ENCODE measurements at regions not wholly inside any gene's neighbourhood (a gene's known extent, or its start where the extent isn't known, plus 50 kb on each side); places are given as distances from the start of the nearest gene placed in this dataset.

GRCh38 chr7:19400758-19401254 is 255.6 kb upstream of the FERD3L start:
- Histone ChIP-seq H3K14ac (replicated peaks; ENCODE audit: low read depth, low read length) (no peak overlapping the region), H2BK5ac (ENCODE audit: low read depth, low read length, poor library complexity, severe bottlenecking) (no peak overlapping the region), H3K4me3 (ENCODE audit: insufficient read depth, low read depth, low read length) (no peak overlapping the region), H2BK120ac (ENCODE audit: low read depth, low read length) (no peak overlapping the region), H2AFZ (replicated peaks; ENCODE audit: low read length, poor library complexity) (no peak overlapping the region), H3K36me3 (ENCODE audit: control insufficient read depth, insufficient read depth, low read length) (no peaks in the 10 kb centered on the region), H4K91ac (ENCODE audit: insufficient read depth, low read depth, low read length) (no peak overlapping the region), H3K27ac (ENCODE audit: insufficient read depth, low read length) (no peak overlapping the region), H3K9me1 (ENCODE audit: insufficient read depth, low read length) (no peaks in the 10 kb centered on the region), H3K79me1 (ENCODE audit: low read depth in 1 of 2, low read length in 2 of 2) (no peaks in the 10 kb centered on the region), H3K27me3 (ENCODE audit: control insufficient read depth, insufficient read depth, low read length) (no peaks in the 10 kb centered on the region), H3K4ac (ENCODE audit: low read depth, low read length) (no peak overlapping the region; the same call in 1 of the 2 replicates), H4K5ac (ENCODE audit: low read depth, low read length) (no peak overlapping the region), H3K4me2 (ENCODE audit: low read depth, low read length) (no peak overlapping the region), H3K23ac (ENCODE audit: low read depth, low read length) (no peak overlapping the region), H2AK9ac (replicated peaks; ENCODE audit: low read depth, low read length, poor library complexity) (no peak overlapping the region), H2AK5ac (ENCODE audit: low read depth, low read length) (no peak overlapping the region), H2BK15ac (ENCODE audit: low read depth, low read length) (no peak overlapping the region), H4K20me1 (ENCODE audit: insufficient read depth, low read length) (no peaks in the 10 kb centered on the region), H3K4me1 (ENCODE audit: control insufficient read depth, insufficient read depth, low read length) (peaks cover 1% of the 10 kb centered on the region), H3K18ac (ENCODE audit: low read depth, low read length) (peak overlapping the region; percentile 41; the same call in 1 of the 2 replicates), H4K8ac (ENCODE audit: low read depth in 2 of 2, low read length in 2 of 2) (no peak overlapping the region), H3K9ac (ENCODE audit: low read depth, low read length) (no peak overlapping the region), H3K9me3 (ENCODE audit: control insufficient read depth, insufficient read depth, low read length) (no peaks in the 10 kb centered on the region), H3K56ac (ENCODE audit: extremely low read depth, insufficient read depth, low read length) (no peak overlapping the region), H2BK20ac (ENCODE audit: low read depth, low read length) (no peak overlapping the region)
- DNase-seq (no peak), ATAC-seq (ENCODE audit: low read depth) (no peak)
- in situ Hi-C loops (cut with MboI; ENCODE audit: low sequenced_read_pairs) (no loop called here), intact Hi-C loops (cut with micrococcal nuclease) (loop anchor here (5.0 kb wide), 1 partner anchor 189 kb away; no protein-coding TSS in a partner anchor), dilution Hi-C loops (cut with HindIII; ENCODE audit: low sequenced_read_pairs, unreplicated experiment) (no loop called here)
- POLR2A ChIA-PET (ENCODE audit: unreplicated experiment): no interaction called here
- CTCF ChIA-PET: interaction anchor here (0.7 kb wide), 1 partner anchor 8 kb away, joined by 3 read pairs; no protein-coding TSS in a partner anchor
- WGBS, 2 experiments (ENCODE audit: extremely low coverage in 2 of 2, insufficient read length in 1 of 2): no CpG with 5 or more reads among the region's 4 CpGs
- no TSS peak for BruUV-seq (replicated peaks)
- no peak for TF ChIP-seq POLR2A (IDR thresholded peaks at IDR 0.05; ENCODE audit: low read depth, low read length)
